SK-N-SH (cell line): ENCODE measurements at regions not wholly inside any gene's neighbourhood (a gene's known extent, or its start where the extent isn't known, plus 50 kb on each side); places are given as distances from the start of the nearest gene placed in this dataset.

Experiments used
- CTCF ChIA-PET: fragments of 300-600, 350-600 bp; formaldehyde crosslinking; extraction: SDS; loops from one replicate; lab custom pipeline; 2021; lab: Yijun Ruan, JAX
- POLR2A ChIA-PET: fragments of 350-600 bp; sonication (Branson Sonifier 250); formaldehyde crosslinking; extraction: SDS; loops from one replicate; lab custom pipeline; 2020; ENCODE audit warnings: antibody characterized with exemption, inconsistent platforms; lab: Yijun Ruan, JAX
- DNase-seq: peaks from one replicate; pipeline ENCODE4 v3.0.0; 2012
- H2AFZ ChIP-seq: fragments of 200-600 bp; sonication (generic); 2 replicates; pipeline ENCODE4 v1.8.1; 2016; ENCODE audit warnings: antibody characterized with exemption, mild to moderate bottlenecking, low read depth
- H3F3A ChIP-seq: fragments of 200-600 bp; sonication (generic); replicated peaks from 2 replicates; pipeline ENCODE3; 2016; ENCODE audit warnings: antibody characterized with exemption, mild to moderate bottlenecking; ENCODE audit not compliant: insufficient read depth
- H3K27ac ChIP-seq, 2 experiments: fragments of 200-500 bp in 1 of 2; fragments of 200-600 bp in 1 of 2; sonication (Bioruptor generic) in 1 of 2; sonication (generic), shearing (Covaris generic) in 1 of 2; 2 replicates each; pipeline versions ENCODE4 v1.5.1 to v1.6.1; 2014 to 2016; ENCODE audit warnings: low read depth in 2 of 2, inconsistent platforms in 1 of 2, low read length in 1 of 2, mild to moderate bottlenecking in 1 of 2, mixed read lengths in 1 of 2
- H3K27me3 ChIP-seq: fragments of 200-600 bp; sonication (generic), shearing (Covaris generic); 2 replicates; pipeline ENCODE4 v1.6.1; 2016; ENCODE audit warnings: mixed run types; ENCODE audit not compliant: insufficient read depth
- H3K36me3 ChIP-seq, 2 experiments: fragments of 200-500 bp in 1 of 2; fragments of 200-600 bp in 1 of 2; sonication (Bioruptor generic) in 1 of 2; sonication (generic) in 1 of 2; replicated peaks in 1 of 2; 2 replicates each; pipeline versions ENCODE3 to v1.5.1; 2014 to 2016; ENCODE audit warnings: low read length in 1 of 2, mild to moderate bottlenecking in 1 of 2; ENCODE audit not compliant: insufficient read depth in 2 of 2, control insufficient read depth in 1 of 2
- H3K4me1 ChIP-seq, 2 experiments: fragments of 200-500 bp in 1 of 2; fragments of 200-600 bp in 1 of 2; sonication (Bioruptor generic) in 1 of 2; sonication (generic), shearing (Covaris generic) in 1 of 2; 2 replicates each; pipeline versions ENCODE4 v1.5.1 to v1.6.1; 2014 to 2016; ENCODE audit warnings: low read depth in 1 of 2, low read length in 1 of 2, mixed run types in 1 of 2; ENCODE audit not compliant: insufficient read depth in 2 of 2, control insufficient read depth in 1 of 2
- H3K4me2 ChIP-seq: fragments of 200-600 bp; sonication (generic), shearing (Covaris generic); 2 replicates; pipeline ENCODE4 v1.6.1; 2017; ENCODE audit warnings: mixed run types
- H3K4me3 ChIP-seq, 2 experiments: fragments of 200-500 bp in 1 of 2; fragments of 200-600 bp in 1 of 2; sonication (Bioruptor generic) in 1 of 2; sonication (generic), shearing (Covaris generic) in 1 of 2; 2 replicates each; pipeline versions ENCODE4 v1.5.1 to v1.8.1; 2014 to 2016; ENCODE audit warnings: low read depth in 2 of 2, inconsistent platforms in 1 of 2, low read length in 1 of 2, mild to moderate bottlenecking in 1 of 2, mixed read lengths in 1 of 2, moderate library complexity in 1 of 2
- H3K79me2 ChIP-seq: fragments of 200-600 bp; sonication (generic); 2 replicates; pipeline ENCODE4 v1.8.1; 2017; ENCODE audit warnings: mild to moderate bottlenecking; ENCODE audit not compliant: insufficient read depth
- H3K9ac ChIP-seq: fragments of 200-600 bp; sonication (generic); 2 replicates; pipeline ENCODE4 v1.6.1; 2017; ENCODE audit warnings: mixed run types
- H3K9me2 ChIP-seq: fragments of 200-600 bp; sonication (generic); 2 replicates; pipeline ENCODE4 v1.6.1; 2017; ENCODE audit warnings: mixed run types
- H3K9me3 ChIP-seq: fragments of 200-600 bp; sonication (generic); 2 replicates; pipeline ENCODE4 v1.6.1; 2017; ENCODE audit warnings: mixed run types, mild to moderate bottlenecking, moderate library complexity
- H4K20me1 ChIP-seq: fragments of 200-600 bp; sonication (generic); 2 replicates; pipeline ENCODE4 v1.6.1; 2017; ENCODE audit warnings: mild to moderate bottlenecking, mixed run types; ENCODE audit not compliant: insufficient read depth
- EP300 ChIP-seq, 2 experiments: IDR thresholded peaks; 2 replicates each; pipeline versions ENCODE4 v1.4.0 to v1.6.1; 2012; ENCODE audit warnings: borderline replicate concordance in 1 of 2, low read depth in 1 of 2, low read length in 1 of 2
- EZH2phosphoT487 ChIP-seq: fragments of 200-600 bp; sonication (generic); IDR thresholded peaks from 2 replicates; pipeline ENCODE4 v1.6.1; 2017; ENCODE audit warnings: low read depth, mixed run types, mild to moderate bottlenecking, antibody characterized with exemption, moderate library complexity, borderline replicate concordance
- FOSL2 ChIP-seq: IDR thresholded peaks from 2 replicates; pipeline ENCODE4 v1.4.0; 2012; ENCODE audit warnings: low read depth, mild to moderate bottlenecking, moderate library complexity, borderline replicate concordance
- FOXJ3 ChIP-seq: sonication (generic); formaldehyde crosslinking; IDR thresholded peaks from 2 replicates; pipeline ENCODE4 v1.5.1; 2020; ENCODE audit warnings: mild to moderate bottlenecking, missing genetic modification reagents
- JUND ChIP-seq: IDR thresholded peaks from 2 replicates; pipeline ENCODE4 v1.4.0; 2012
- NRF1 ChIP-seq: IDR thresholded peaks from 2 replicates; pipeline ENCODE4 v1.6.1; 2012; ENCODE audit warnings: low read depth, mild to moderate bottlenecking, low read length
- RCOR1 ChIP-seq: fragments of 150-350 bp; IDR thresholded peaks from 2 replicates; pipeline ENCODE4 v1.6.1; 2017; ENCODE audit warnings: antibody characterized with exemption, low read length
- SMC3 ChIP-seq: IDR thresholded peaks from 2 replicates; pipeline ENCODE4 v1.6.1; 2012; ENCODE audit warnings: low read depth, low read length, improper control_type of control experiment
- TAF1 ChIP-seq: IDR thresholded peaks from 2 replicates; pipeline ENCODE4 v1.6.1; 2012; ENCODE audit warnings: low read depth, mild to moderate bottlenecking, low read length, moderate library complexity, borderline replicate concordance
- TCF12 ChIP-seq: IDR thresholded peaks from 2 replicates; pipeline ENCODE4 v1.4.0; 2012
- ZBTB33 ChIP-seq: IDR thresholded peaks from 2 replicates; pipeline ENCODE4 v1.4.0; 2012; ENCODE audit warnings: low read depth, borderline replicate concordance
- WGBS: methylation state at CpG from one replicate; pipeline ENCODE4 v1.1.6; 2017; ENCODE audit warnings: low lambda C conversion rate; 5-methylcytosine and 5-hydroxymethylcytosine counted together
- TF ChIP-seq, protein P1 (sequence below): fragments of 150-350 bp; IDR thresholded peaks from 2 replicates; pipeline ENCODE4 v1.6.1; 2017; ENCODE audit warnings: antibody characterized with exemption, low read length, low read depth, borderline replicate concordance

DNA sequence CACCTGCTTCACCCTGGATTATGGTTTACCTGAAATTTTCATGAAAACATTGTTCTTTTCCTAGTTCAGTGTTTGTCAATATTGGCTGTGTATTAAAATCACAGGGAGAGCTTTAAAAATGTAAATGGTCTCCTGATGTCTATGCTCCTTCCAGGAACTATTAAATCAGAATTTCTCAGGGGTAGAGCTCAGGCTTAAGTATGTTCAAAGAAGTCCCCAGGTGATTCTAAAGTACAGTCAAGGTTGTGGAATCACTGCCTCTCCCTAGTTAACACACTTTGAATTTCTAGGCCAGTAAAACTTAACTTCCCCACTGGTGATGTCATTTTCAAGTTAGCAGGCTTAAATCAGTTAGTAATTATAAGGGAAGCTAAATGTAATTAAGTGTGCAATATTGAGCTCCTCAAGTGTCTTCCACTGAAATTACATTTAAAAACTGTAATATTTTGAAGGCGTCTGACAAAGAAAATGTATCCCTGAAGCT lies 150.3 kb upstream of the SLC28A3 start:
- CTCF ChIA-PET, result interaction anchor here (1.2 to 1.6 kb wide), 2 partner anchors 10 to 935 kb away, joined by 3 read pairs; no protein-coding TSS in a partner anchor
- H2AFZ ChIP-seq, result no peak overlapping the region
- H3K4me1 ChIP-seq, result peaks cover 0 to 4% of the 10 kb centered on the region in 2 experiments; a peak in 1 of 4 replicates
- TF ChIP-seq FOSL2 (no peak), FOXJ3 (CRISPR knock-in tag) (no peak), EZH2phosphoT487 (no peak), RCOR1 (no peak), NRF1 (no peak), EP300 (IDR thresholded peaks at IDR 0.05; ENCODE audit: borderline replicate concordance in 1 of 2, low read depth in 1 of 2, low read length in 1 of 2) (no peak), ZBTB33 (no peak), TAF1 (no peak), TCF12 (no peak)
- TF ChIP-seq, protein P1, sequence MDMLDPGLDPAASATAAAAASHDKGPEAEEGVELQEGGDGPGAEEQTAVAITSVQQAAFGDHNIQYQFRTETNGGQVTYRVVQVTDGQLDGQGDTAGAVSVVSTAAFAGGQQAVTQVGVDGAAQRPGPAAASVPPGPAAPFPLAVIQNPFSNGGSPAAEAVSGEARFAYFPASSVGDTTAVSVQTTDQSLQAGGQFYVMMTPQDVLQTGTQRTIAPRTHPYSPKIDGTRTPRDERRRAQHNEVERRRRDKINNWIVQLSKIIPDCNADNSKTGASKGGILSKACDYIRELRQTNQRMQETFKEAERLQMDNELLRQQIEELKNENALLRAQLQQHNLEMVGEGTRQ, result no peak
- H3K9me3 ChIP-seq, result no peaks in the 10 kb centered on the region
- H3K9me2 ChIP-seq, result no peaks in the 10 kb centered on the region
- no peak overlapping the region for H3K9ac ChIP-seq
- 26% methylated on average over 1 of the region's 1 CpG for WGBS
- no peaks in the 10 kb centered on the region for H3K79me2 ChIP-seq
- no peaks in the 10 kb centered on the region for H3F3A ChIP-seq
- H3K27me3 ChIP-seq, result no peaks in the 10 kb centered on the region
- no peak for DNase-seq
- H4K20me1 ChIP-seq, result no peaks in the 10 kb centered on the region
- no peak overlapping the region for H3K27ac ChIP-seq
- no peaks in the 10 kb centered on the region for H3K36me3 ChIP-seq
- POLR2A ChIA-PET, result interaction anchor here (0.8 kb wide), 1 partner anchor 275 kb away, joined by 3 read pairs; no protein-coding TSS in a partner anchor
- H3K4me3 ChIP-seq, result no peak overlapping the region
- no peak overlapping the region for H3K4me2 ChIP-seq

DNA sequence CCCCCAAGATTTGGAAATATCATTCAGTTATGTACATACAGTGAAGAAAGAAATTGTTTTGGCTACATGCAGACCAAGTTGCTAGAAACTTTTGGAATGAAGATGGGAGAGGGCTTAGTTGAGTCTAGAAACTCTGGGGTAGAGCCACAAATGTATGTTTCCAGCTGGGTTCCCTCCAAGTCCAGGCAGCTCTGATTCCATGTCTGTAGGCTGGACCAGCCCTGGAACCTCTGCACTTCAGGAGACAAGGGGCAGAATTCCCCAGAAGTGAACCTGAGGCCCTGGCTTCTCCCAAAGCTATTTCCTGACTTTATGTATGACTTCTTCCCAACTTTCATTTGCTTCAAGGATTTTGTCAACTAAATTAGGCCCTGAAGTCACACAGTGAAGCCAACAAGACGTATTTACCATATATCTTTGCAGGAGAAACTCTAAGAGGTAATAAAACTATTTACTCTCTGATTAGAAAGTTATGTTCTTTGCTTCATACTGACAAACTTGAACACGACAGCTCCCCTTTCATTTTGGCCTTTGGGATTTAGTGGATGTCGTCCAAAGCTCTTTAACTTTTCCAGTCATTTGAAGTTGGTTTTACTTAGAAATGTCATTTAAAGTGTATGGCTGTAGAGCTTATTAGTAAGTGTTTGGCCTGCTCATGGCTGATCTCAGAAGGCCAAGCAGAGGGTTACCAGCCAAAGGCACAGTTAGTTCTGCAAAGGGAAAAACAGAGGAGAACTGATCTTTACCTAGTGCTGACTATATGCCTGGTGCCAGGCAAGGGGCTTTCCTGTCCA lies 152.0 kb upstream of the SLC28A3 start:
- no peak overlapping the region for H3K27ac ChIP-seq
- WGBS, result 10% methylated on average over 3 of the region's 3 CpGs
- H3K4me2 ChIP-seq, result no peak overlapping the region
- H3K9me2 ChIP-seq, result no peaks in the 10 kb centered on the region
- POLR2A ChIA-PET, result no interaction called here
- peaks cover 0 to 4% of the 10 kb centered on the region in 2 experiments; a peak in 1 of 4 replicates for H3K4me1 ChIP-seq
- H3K4me3 ChIP-seq, result no peak overlapping the region
- TF ChIP-seq SMC3 (no peak), JUND (no peak)
- TF ChIP-seq, all 33 proteins: peak for 0
- Histone ChIP-seq H3K9me3 (no peaks in the 10 kb centered on the region), H3K9ac (no peak overlapping the region), H3F3A (no peaks in the 10 kb centered on the region), H3K79me2 (no peaks in the 10 kb centered on the region), H3K36me3 (no peaks in the 10 kb centered on the region), H4K20me1 (no peaks in the 10 kb centered on the region), H3K27me3 (no peaks in the 10 kb centered on the region), H2AFZ (no peak overlapping the region)
- no peak for DNase-seq
- CTCF ChIA-PET, result interaction anchor here (1.1 to 1.5 kb wide), 2 partner anchors 8 to 1118 kb away, joined by 3 to 4 read pairs; no protein-coding TSS in a partner anchor
